Smooth muscle cell (in vitro differentiated cells): ENCODE measurements at regions not wholly inside any gene's neighbourhood (a gene's known extent, or its start where the extent isn't known, plus 50 kb on each side); places are given as distances from the start of the nearest gene placed in this dataset.
"Not testable (repeated sequence)": the region's sequence is repeated elsewhere in the genome, so short reads cannot be mapped to it uniquely, and the experiment has no call there.

ENCODE experiments used
- DNase-seq: peaks from one replicate; lab custom pipeline; 2025; ENCODE audit not compliant: unreplicated experiment; lab: John Stamatoyannopoulos, UW
- H2AFZ ChIP-seq: fragments of 200-600 bp; sonication (generic); 2 replicates; pipeline ENCODE4 v1.6.0; 2016; ENCODE audit warnings: antibody characterized with exemption, low read depth, mild to moderate bottlenecking
- H3F3A ChIP-seq: fragments of 200-600 bp; sonication (generic); 2 replicates; pipeline ENCODE4 v1.6.0; 2017; ENCODE audit warnings: antibody characterized with exemption, low read depth
- H3K27ac ChIP-seq: fragments of 200-600 bp; sonication (generic); 2 replicates; pipeline ENCODE4 v1.5.1; 2016; ENCODE audit warnings: low read depth, mild to moderate bottlenecking
- H3K27me3 ChIP-seq: fragments of 200-600 bp; sonication (generic); 2 replicates; pipeline ENCODE4 v1.6.1; 2016; ENCODE audit warnings: low read depth, mild to moderate bottlenecking
- H3K36me3 ChIP-seq: fragments of 200-600 bp; sonication (generic); 2 replicates; pipeline ENCODE4 v1.5.1; 2016; ENCODE audit warnings: low read depth
- H3K4me1 ChIP-seq: fragments of 200-600 bp; sonication (generic); 2 replicates; pipeline ENCODE4 v1.5.1; 2016; ENCODE audit warnings: low read depth
- H3K4me2 ChIP-seq: fragments of 200-600 bp; sonication (generic); 2 replicates; pipeline ENCODE4 v1.6.0; 2016; ENCODE audit warnings: mild to moderate bottlenecking
- H3K4me3 ChIP-seq: fragments of 200-600 bp; sonication (generic); 2 replicates; pipeline ENCODE4 v1.5.1; 2016; ENCODE audit warnings: mild to moderate bottlenecking
- H3K79me2 ChIP-seq: fragments of 200-600 bp; sonication (generic); 2 replicates; pipeline ENCODE4 v1.6.0; 2016; ENCODE audit warnings: low read depth, mild to moderate bottlenecking
- H3K9ac ChIP-seq: fragments of 200-600 bp; sonication (generic); 2 replicates; pipeline ENCODE4 v1.6.0; 2016; ENCODE audit warnings: low read depth
- H3K9me3 ChIP-seq: fragments of 200-600 bp; sonication (generic); replicated peaks from 2 replicates; pipeline ENCODE4 v1.5.1; 2016; ENCODE audit warnings: low read depth
- H4K20me1 ChIP-seq: fragments of 200-600 bp; sonication (generic); 2 replicates; pipeline ENCODE4 v1.6.0; 2016; ENCODE audit warnings: low read depth
- WGBS: methylation state at CpG from one replicate; pipeline ENCODE4 v1.1.7; 2016; ENCODE audit warnings: low lambda C conversion rate; 5-methylcytosine and 5-hydroxymethylcytosine counted together
- TF ChIP-seq, protein P1 (sequence below): fragments of 200-600 bp; sonication (generic); IDR thresholded peaks from 2 replicates; pipeline ENCODE4 v1.5.1; 2017; ENCODE audit warnings: borderline replicate concordance, mild to moderate bottlenecking, antibody characterized with exemption; ENCODE audit not compliant: insufficient read depth, poor library complexity, severe bottlenecking

DNA sequence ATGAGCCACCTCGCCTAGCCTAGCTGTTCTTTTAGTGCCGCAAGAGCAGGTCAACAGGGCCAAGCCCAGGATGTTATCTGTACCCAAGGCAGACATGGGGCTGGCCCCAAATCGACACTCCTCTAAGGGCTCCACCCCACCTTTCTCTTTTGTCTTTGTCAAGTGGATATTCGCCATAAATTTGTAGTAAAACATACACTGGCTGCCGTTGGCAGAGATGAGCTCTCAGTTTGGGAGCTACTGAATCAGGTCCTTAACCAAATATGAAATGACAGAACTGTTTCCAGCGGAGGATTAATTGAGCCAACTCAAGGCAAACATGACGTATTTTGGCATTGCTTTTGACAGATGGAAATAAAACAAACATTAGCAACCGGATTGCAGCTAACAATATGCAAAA is 556.9 kb upstream of the CDH5 start:
- Histone ChIP-seq H3K27ac (no peak overlapping the region), H4K20me1 (no peaks in the 10 kb centered on the region), H3K79me2 (no peaks in the 10 kb centered on the region), H3K4me1 (no peaks in the 10 kb centered on the region), H3K9me3 (no peaks in the 10 kb centered on the region), H3K4me2 (no peak overlapping the region), H3K27me3 (no peaks in the 10 kb centered on the region), H3K36me3 (no peaks in the 10 kb centered on the region), H3K9ac (no peak overlapping the region), H3F3A (no peaks in the 10 kb centered on the region), H3K4me3 (no peak overlapping the region), H2AFZ (no peak overlapping the region)
- WGBS, result 92% methylated on average over 8 of the region's 8 CpGs
- TF ChIP-seq, protein P1, sequence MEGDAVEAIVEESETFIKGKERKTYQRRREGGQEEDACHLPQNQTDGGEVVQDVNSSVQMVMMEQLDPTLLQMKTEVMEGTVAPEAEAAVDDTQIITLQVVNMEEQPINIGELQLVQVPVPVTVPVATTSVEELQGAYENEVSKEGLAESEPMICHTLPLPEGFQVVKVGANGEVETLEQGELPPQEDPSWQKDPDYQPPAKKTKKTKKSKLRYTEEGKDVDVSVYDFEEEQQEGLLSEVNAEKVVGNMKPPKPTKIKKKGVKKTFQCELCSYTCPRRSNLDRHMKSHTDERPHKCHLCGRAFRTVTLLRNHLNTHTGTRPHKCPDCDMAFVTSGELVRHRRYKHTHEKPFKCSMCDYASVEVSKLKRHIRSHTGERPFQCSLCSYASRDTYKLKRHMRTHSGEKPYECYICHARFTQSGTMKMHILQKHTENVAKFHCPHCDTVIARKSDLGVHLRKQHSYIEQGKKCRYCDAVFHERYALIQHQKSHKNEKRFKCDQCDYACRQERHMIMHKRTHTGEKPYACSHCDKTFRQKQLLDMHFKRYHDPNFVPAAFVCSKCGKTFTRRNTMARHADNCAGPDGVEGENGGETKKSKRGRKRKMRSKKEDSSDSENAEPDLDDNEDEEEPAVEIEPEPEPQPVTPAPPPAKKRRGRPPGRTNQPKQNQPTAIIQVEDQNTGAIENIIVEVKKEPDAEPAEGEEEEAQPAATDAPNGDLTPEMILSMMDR, result no peak
- DNase-seq, result no peak

DNA sequence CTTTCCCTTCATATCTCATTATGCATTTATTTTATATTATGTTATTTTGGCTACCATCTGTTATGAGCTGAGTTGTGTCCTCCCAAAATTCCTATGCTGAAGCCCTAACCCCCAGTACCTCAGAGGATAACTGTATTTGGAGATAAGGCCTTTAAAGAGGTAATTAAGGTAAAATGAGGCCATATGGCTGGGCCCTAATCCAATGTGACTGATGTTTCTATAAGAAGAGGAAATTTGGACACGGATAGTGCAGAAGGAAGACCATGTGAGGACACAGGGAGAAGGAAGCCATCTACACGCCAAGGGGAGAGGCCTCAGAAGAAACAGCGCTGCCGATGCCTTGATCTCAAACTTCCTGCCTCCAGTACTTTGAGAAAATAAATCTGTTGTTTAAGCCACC is 557.7 kb upstream of the CDH5 start:
- WGBS, result 89% methylated on average over 4 of the region's 4 CpGs
- H3K4me3 ChIP-seq, result no peak overlapping the region
- H4K20me1 ChIP-seq, result no peaks in the 10 kb centered on the region
- H3K9ac ChIP-seq, result no peak overlapping the region
- H3K36me3 ChIP-seq, result no peaks in the 10 kb centered on the region
- DNase-seq, result no peak
- no peaks in the 10 kb centered on the region for H3K79me2 ChIP-seq
- H3F3A ChIP-seq, result no peaks in the 10 kb centered on the region
- H3K4me1 ChIP-seq, result no peaks in the 10 kb centered on the region
- no peaks in the 10 kb centered on the region for H3K27me3 ChIP-seq
- H3K4me2 ChIP-seq, result no peak overlapping the region
- TF ChIP-seq, protein P1, result no peak
- no peaks in the 10 kb centered on the region for H3K9me3 ChIP-seq
- no peak overlapping the region for H2AFZ ChIP-seq
- H3K27ac ChIP-seq, result no peak overlapping the region

DNA sequence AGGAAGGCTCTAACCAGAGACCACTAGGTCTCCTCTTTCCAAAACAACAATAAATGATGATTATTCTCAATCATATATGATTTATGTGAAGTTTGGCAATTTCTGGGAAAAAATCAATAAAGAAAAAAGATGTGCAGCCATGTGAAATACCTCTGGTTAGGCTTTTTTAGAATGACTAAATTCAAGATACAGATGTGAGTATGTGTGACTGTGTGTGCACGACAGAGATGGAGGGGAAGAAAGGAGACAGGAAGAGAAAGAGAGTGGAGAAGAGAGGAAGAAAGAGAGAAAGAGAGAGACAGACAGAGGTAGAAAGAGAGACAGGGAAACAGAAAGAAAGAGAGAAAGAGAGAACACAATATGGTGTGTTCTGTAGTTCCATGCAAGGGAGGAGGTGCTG is 558.6 kb upstream of the CDH5 start:
- no peaks in the 10 kb centered on the region for H3K9me3 ChIP-seq
- H3K27me3 ChIP-seq, result no peaks in the 10 kb centered on the region
- DNase-seq, result no peak
- H3F3A ChIP-seq, result no peaks in the 10 kb centered on the region
- H3K36me3 ChIP-seq, result no peaks in the 10 kb centered on the region
- no peak overlapping the region for H2AFZ ChIP-seq
- H3K4me2 ChIP-seq, result no peak overlapping the region
- no peak overlapping the region for H3K9ac ChIP-seq
- H4K20me1 ChIP-seq, result no peaks in the 10 kb centered on the region
- 93% methylated on average over 1 of the region's 1 CpG for WGBS
- TF ChIP-seq, protein P1, result no peak
- no peaks in the 10 kb centered on the region for H3K79me2 ChIP-seq
- no peaks in the 10 kb centered on the region for H3K4me1 ChIP-seq
- H3K4me3 ChIP-seq, result no peak overlapping the region
- no peak overlapping the region for H3K27ac ChIP-seq

DNA sequence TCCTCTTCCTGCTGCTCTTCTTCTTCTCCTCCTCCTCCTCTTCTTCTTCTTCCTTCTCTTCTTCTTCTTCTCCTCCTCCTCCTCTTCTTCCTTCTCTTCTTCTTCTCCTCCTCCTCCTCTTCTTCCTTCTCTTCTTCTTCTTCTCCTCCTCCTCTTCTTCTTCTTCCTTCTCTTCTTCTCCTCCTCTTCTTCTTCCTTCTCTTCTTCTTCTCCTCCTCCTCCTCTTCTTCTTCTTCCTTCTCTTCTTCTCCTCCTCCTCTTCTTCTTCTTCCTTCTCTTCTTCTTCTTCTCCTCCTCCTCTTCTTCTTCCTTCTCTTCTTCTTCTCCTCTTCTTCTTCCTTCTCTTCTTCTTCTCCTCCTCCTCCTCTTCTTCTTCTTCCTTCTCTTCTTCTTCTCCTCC is 560.8 kb upstream of the CDH5 start:
- DNase-seq, H3F3A ChIP-seq, H2AFZ ChIP-seq, H3K27me3 ChIP-seq, H3K9me3 ChIP-seq, H3K9ac ChIP-seq, H3K4me1 ChIP-seq, H4K20me1 ChIP-seq, H3K27ac ChIP-seq, H3K36me3 ChIP-seq, H3K79me2 ChIP-seq, H3K4me2 ChIP-seq, H3K4me3 ChIP-seq: not testable (repeated sequence)
